Ovary (tissue), 3 donors: ENCODE measurements at regions not wholly inside any gene's neighbourhood (a gene's known extent, or its start where the extent isn't known, plus 50 kb on each side); places are given as distances from the start of the nearest gene placed in this dataset.

Experiments
- CTCF ChIP-seq, 3 donors: fragments of 450-650 bp in 2 of 3; fragments of 200-600 bp in 1 of 3; IDR thresholded peaks; one replicate each; pipeline versions ENCODE4 v1.5.1 to v1.8.0; 2016 to 2022; ENCODE audit warnings: antibody characterized with exemption in 3 of 3, mild to moderate bottlenecking in 1 of 3
- EP300 ChIP-seq: sonication (generic); formaldehyde crosslinking; IDR thresholded peaks from one replicate; pipeline ENCODE4 v1.6.1; 2017; ENCODE audit warnings: antibody characterized with exemption
- POLR2A ChIP-seq: fragments of 450-650 bp; IDR thresholded peaks from one replicate; pipeline ENCODE4 v1.6.1; 2017; ENCODE audit warnings: antibody characterized with exemption, mild to moderate bottlenecking, moderate library complexity
- donor health status: DM: no; HTN: no; CAD: no.

- no peak for TF ChIP-seq CTCF (IDR thresholded peaks at IDR 0.05)
- TF ChIP-seq POLR2A = no peak
- TF ChIP-seq EP300 = no peak
Observed at GRCh38 chr4:33306131-33306530, 2586.0 kb downstream of the PCDH7 start.
